Activated CD4-positive, alpha-beta T cell treated with anti-CD3 and anti-CD28 coated beads, Interleukin-2, amount 50 U/mL, for 16 hours (primary cell): ENCODE measurements at regions not wholly inside any gene's neighbourhood (a gene's known extent, or its start where the extent isn't known, plus 50 kb on each side); places are given as distances from the start of the nearest gene placed in this dataset.
"Not testable (repeated sequence)": the region's sequence is repeated elsewhere in the genome, so short reads cannot be mapped to it uniquely, and the experiment has no call there.

Source experiments
- DNase-seq: peaks from one replicate; pipeline ENCODE4 v3.0.0-alpha.2; 2020

GRCh38 chr9:75289332-75289731 lies 201.0 kb downstream of the OSTF1 start:
- DNase-seq = no peak

- no peak for DNase-seq
These were observed 211.0 kb downstream of the OSTF1 start for GRCh38 chr9:75299324-75299723.

GRCh38 chr9:75333624-75334023 lies 245.3 kb downstream of the OSTF1 start:
- no peak for DNase-seq

GRCh38 chr9:75358846-75359245 lies 270.5 kb downstream of the OSTF1 start:
- DNase-seq = no peak

- DNase-seq = no peak
These were observed 271.3 kb downstream of the OSTF1 start for GRCh38 chr9:75359638-75360037.

- no peak for DNase-seq
These were observed 271.9 kb downstream of the OSTF1 start for GRCh38 chr9:75360252-75360651.

- not testable (repeated sequence) for DNase-seq
These were observed 274.1 kb downstream of the OSTF1 start for GRCh38 chr9:75362446-75362845.

- no peak for DNase-seq
These were observed 276.9 kb downstream of the OSTF1 start for GRCh38 chr9:75365196-75365595.

- DNase-seq = no peak
These were observed 281.7 kb downstream of the OSTF1 start for GRCh38 chr9:75369989-75370388.

- no peak for DNase-seq
These were observed 284.4 kb downstream of the OSTF1 start for GRCh38 chr9:75372499-75373268.

GRCh38 chr9:75376680-75377254 lies 288.5 kb downstream of the OSTF1 start:
- DNase-seq = no peak

- DNase-seq = no peak
These were observed 289.7 kb downstream of the OSTF1 start for GRCh38 chr9:75378036-75378435.

- no peak for DNase-seq
These were observed 290.6 kb downstream of the OSTF1 start for GRCh38 chr9:75378926-75379325.

- no peak for DNase-seq
These were observed 293.8 kb downstream of the OSTF1 start for GRCh38 chr9:75382126-75382525.

- not testable (repeated sequence) for DNase-seq
These were observed 295.2 kb downstream of the OSTF1 start for GRCh38 chr9:75383420-75384034.

- DNase-seq = no peak
These were observed 296.9 kb downstream of the OSTF1 start for GRCh38 chr9:75385236-75385635.

- DNase-seq = no peak
These were observed 300.8 kb downstream of the OSTF1 start for GRCh38 chr9:75389101-75389500.

GRCh38 chr9:75390951-75391350 lies 302.6 kb downstream of the OSTF1 start:
- no peak for DNase-seq

GRCh38 chr9:75391497-75391896 lies 303.2 kb downstream of the OSTF1 start:
- DNase-seq = no peak

GRCh38 chr9:75395336-75395735 lies 307.0 kb downstream of the OSTF1 start:
- DNase-seq = no peak

GRCh38 chr9:75397836-75398235 lies 309.5 kb downstream of the OSTF1 start:
- DNase-seq = no peak

- DNase-seq = no peak
These were observed 320.1 kb downstream of the OSTF1 start for GRCh38 chr9:75408391-75408790.

GRCh38 chr9:75410405-75410804 lies 322.1 kb downstream of the OSTF1 start:
- no peak for DNase-seq
